ENCODE measurements at regions not wholly inside any gene's neighbourhood (a gene's known extent, or its start where the extent isn't known, plus 50 kb on each side); places are given as distances from the start of the nearest gene placed in this dataset.

GRCh38 chr20:40843251-40843650 lies 154.2 kb upstream of the MAFB start:
- ATAC-seq (ENCODE audit: low FRiP score in 2 of 2) (no peak), DNase-seq (no peak)
- no peaks in the 10 kb centered on the region for H3K4me1 ChIP-seq
- no peaks in the 10 kb centered on the region for H3K36me3 ChIP-seq
- TF ChIP-seq CTCF (IDR thresholded peaks at IDR 0.05), result no peak
- TF ChIP-seq POLR2AphosphoS5 (IDR thresholded peaks at IDR 0.05), result no peak
- no peak for TF ChIP-seq EP300 (IDR thresholded peaks at IDR 0.05)
- no peak for TF ChIP-seq POLR2A (IDR thresholded peaks at IDR 0.05)
- WGBS, 2 donors, result 43 to 80% methylated on average over 1 of the region's 1 CpG
- no peak overlapping the region for H3K27ac ChIP-seq
- H3K4me3 ChIP-seq, result no peak overlapping the region
- peaks cover 0 to 5% (median 2%) of the 10 kb centered on the region in 4 donors for H3K9me3 ChIP-seq
- no peaks in the 10 kb centered on the region for H3K27me3 ChIP-seq

GRCh38 chr20:40844332-40844731 lies 155.3 kb upstream of the MAFB start:
- TF ChIP-seq POLR2AphosphoS5 (IDR thresholded peaks at IDR 0.05) (no peak), EP300 (IDR thresholded peaks at IDR 0.05) (no peak), POLR2A (IDR thresholded peaks at IDR 0.05) (no peak), CTCF (IDR thresholded peaks at IDR 0.05) (no peak)
- ATAC-seq (ENCODE audit: low FRiP score in 2 of 2), result no peak
- no peaks in the 10 kb centered on the region for H3K36me3 ChIP-seq
- H3K4me3 ChIP-seq, result no peak overlapping the region
- DNase-seq, result no peak
- H3K9me3 ChIP-seq, result peaks cover 0 to 5% (median 2%) of the 10 kb centered on the region in 4 donors
- H3K4me1 ChIP-seq, result no peaks in the 10 kb centered on the region
- H3K27me3 ChIP-seq, result no peaks in the 10 kb centered on the region
- no peak overlapping the region for H3K27ac ChIP-seq
- 81% methylated on average over 6 to 7 of the region's 7 CpGs for WGBS, 2 donors

GRCh38 chr20:40848096-40848495 lies 159.1 kb upstream of the MAFB start:
- H3K27ac ChIP-seq, result no peak overlapping the region
- no peaks in the 10 kb centered on the region for H3K27me3 ChIP-seq
- H3K36me3 ChIP-seq, result no peaks in the 10 kb centered on the region
- no peaks in the 10 kb centered on the region for H3K4me1 ChIP-seq
- DNase-seq (no peak), ATAC-seq (ENCODE audit: low FRiP score in 2 of 2) (no peak)
- no peak overlapping the region for H3K4me3 ChIP-seq
- WGBS, 2 donors, result 91 to 96% methylated on average over 10 to 11 of the region's 11 CpGs
- TF ChIP-seq EP300 (IDR thresholded peaks at IDR 0.05) (no peak), POLR2AphosphoS5 (IDR thresholded peaks at IDR 0.05) (no peak), CTCF (IDR thresholded peaks at IDR 0.05) (no peak), POLR2A (IDR thresholded peaks at IDR 0.05) (no peak)
- peaks cover 0 to 5% (median 2%) of the 10 kb centered on the region in 4 donors for H3K9me3 ChIP-seq

DNA sequence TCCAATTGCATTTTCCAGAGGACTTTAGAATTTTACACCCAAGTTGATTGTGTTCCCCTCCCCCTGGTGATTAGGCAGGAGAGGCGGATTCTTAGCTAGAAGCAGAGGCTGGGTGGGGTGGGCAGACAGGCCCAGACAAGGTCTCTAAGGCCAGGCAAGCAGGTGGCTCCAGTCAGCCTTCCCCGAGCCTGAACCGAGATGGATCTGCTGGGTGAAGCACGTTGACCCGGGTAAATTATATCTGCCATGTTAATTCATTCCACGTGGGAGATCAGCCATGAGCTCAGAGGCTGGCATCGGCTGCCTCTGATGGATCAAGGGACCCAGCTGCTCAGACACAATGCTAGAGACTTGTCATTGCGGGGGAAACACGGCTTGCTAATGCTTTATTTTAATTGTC lies 159.5 kb upstream of the MAFB start:
- Histone ChIP-seq H3K27me3 (no peaks in the 10 kb centered on the region), H3K36me3 (no peaks in the 10 kb centered on the region), H3K27ac (no peak overlapping the region), H3K4me1 (no peaks in the 10 kb centered on the region), H3K4me3 (no peak overlapping the region), H3K9me3 (peaks cover 0 to 5% (median 2%) of the 10 kb centered on the region in 4 donors)
- TF ChIP-seq CTCF (IDR thresholded peaks at IDR 0.05) (no peak), POLR2A (IDR thresholded peaks at IDR 0.05) (no peak), POLR2AphosphoS5 (IDR thresholded peaks at IDR 0.05) (no peak), EP300 (IDR thresholded peaks at IDR 0.05) (no peak)
- DNase-seq, result no peak
- 81 to 84% methylated on average over 9 of the region's 9 CpGs for WGBS, 2 donors
- ATAC-seq (ENCODE audit: low FRiP score in 2 of 2), result no peak

- Histone ChIP-seq H3K27ac (no peak overlapping the region), H3K27me3 (no peaks in the 10 kb centered on the region), H3K36me3 (no peaks in the 10 kb centered on the region), H3K4me1 (no peaks in the 10 kb centered on the region), H3K4me3 (no peak overlapping the region), H3K9me3 (peaks cover 0 to 5% (median 2%) of the 10 kb centered on the region in 4 donors)
- no peak for ATAC-seq (ENCODE audit: low FRiP score in 2 of 2)
- no peak for TF ChIP-seq POLR2AphosphoS5 (IDR thresholded peaks at IDR 0.05)
- no peak for TF ChIP-seq EP300 (IDR thresholded peaks at IDR 0.05)
- no peak for TF ChIP-seq CTCF (IDR thresholded peaks at IDR 0.05)
- no peak for TF ChIP-seq POLR2A (IDR thresholded peaks at IDR 0.05)
- DNase-seq, result no peak
These were observed 160.4 kb upstream of the MAFB start for GRCh38 chr20:40849456-40849855.
